ENCODE measurements at regions not wholly inside any gene's neighbourhood (a gene's known extent, or its start where the extent isn't known, plus 50 kb on each side); places are given as distances from the start of the nearest gene placed in this dataset.

DNA sequence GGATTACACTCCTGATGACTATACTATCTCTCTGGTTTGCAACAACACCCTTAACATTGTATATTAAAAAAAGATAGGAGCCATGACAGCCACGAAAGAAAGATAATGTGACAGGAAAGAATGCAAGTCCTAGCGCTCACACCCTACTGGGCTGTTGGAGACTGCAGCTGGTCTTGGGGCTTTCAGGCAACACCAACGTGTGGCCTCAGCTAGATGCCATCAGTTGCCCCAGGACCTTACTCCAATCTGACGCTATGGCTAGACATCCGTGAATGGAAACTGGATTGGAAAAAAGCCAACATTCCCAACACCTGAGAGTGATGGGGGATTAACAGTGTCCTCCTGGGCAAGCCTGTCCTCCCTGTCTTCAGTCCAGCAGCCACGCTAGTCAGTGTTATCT, 357.4 kb upstream of the GULP1 start:
- no peak for TF ChIP-seq POLR2A (IDR thresholded peaks at IDR 0.05)
- TF ChIP-seq, protein P1, sequence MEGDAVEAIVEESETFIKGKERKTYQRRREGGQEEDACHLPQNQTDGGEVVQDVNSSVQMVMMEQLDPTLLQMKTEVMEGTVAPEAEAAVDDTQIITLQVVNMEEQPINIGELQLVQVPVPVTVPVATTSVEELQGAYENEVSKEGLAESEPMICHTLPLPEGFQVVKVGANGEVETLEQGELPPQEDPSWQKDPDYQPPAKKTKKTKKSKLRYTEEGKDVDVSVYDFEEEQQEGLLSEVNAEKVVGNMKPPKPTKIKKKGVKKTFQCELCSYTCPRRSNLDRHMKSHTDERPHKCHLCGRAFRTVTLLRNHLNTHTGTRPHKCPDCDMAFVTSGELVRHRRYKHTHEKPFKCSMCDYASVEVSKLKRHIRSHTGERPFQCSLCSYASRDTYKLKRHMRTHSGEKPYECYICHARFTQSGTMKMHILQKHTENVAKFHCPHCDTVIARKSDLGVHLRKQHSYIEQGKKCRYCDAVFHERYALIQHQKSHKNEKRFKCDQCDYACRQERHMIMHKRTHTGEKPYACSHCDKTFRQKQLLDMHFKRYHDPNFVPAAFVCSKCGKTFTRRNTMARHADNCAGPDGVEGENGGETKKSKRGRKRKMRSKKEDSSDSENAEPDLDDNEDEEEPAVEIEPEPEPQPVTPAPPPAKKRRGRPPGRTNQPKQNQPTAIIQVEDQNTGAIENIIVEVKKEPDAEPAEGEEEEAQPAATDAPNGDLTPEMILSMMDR (IDR thresholded peaks at IDR 0.05 in 4 of 5, conservative IDR thresholded peaks at IDR 0.05 in 1 of 5): no peak
- in situ Hi-C loops (cut with MboI; ENCODE audit: low sequenced_read_pairs in 4 of 4): no loop called here
- DNase-seq (no peak), ATAC-seq (no peak)
- no peaks in the 10 kb centered on the region for H3K36me3 ChIP-seq
- no peaks in the 10 kb centered on the region for H3K4me1 ChIP-seq
- H3K27ac ChIP-seq: no peak overlapping the region
- no peak overlapping the region for H3K4me3 ChIP-seq
- H3K27me3 ChIP-seq: no peaks in the 10 kb centered on the region
- H3K9me3 ChIP-seq: no peaks in the 10 kb centered on the region
- intact Hi-C loops (cut with DNase I; ENCODE audit: low total_unique reads): no loop called here

DNA sequence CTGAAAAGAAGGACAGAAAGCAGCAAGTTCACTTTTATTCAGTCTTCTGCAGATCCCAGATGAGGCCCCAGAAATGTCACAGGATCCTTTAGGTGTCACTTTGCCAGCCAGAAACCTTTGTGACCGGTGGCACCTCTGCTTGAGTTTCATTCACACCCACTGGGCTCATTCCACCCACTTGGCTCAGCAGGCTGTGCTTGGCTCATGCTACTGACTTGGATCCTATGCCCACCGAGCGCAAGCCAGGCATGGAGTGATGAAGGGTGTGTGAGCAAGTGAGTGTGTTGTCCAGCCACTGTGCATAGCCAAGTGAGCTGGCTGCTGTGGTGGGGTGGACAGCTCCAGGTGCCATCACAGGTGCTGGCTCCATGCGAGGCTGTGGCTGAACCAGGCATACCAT, 357.0 kb upstream of the GULP1 start:
- H3K27ac ChIP-seq: no peak overlapping the region
- H3K27me3 ChIP-seq: no peaks in the 10 kb centered on the region
- H3K4me3 ChIP-seq: no peak overlapping the region
- TF ChIP-seq, protein P1 (IDR thresholded peaks at IDR 0.05 in 4 of 5, conservative IDR thresholded peaks at IDR 0.05 in 1 of 5): no peak
- TF ChIP-seq POLR2A (IDR thresholded peaks at IDR 0.05): no peak
- in situ Hi-C loops (cut with MboI; ENCODE audit: low sequenced_read_pairs in 4 of 4): no loop called here
- H3K4me1 ChIP-seq: no peaks in the 10 kb centered on the region
- ATAC-seq (no peak), DNase-seq (no peak)
- no peaks in the 10 kb centered on the region for H3K36me3 ChIP-seq
- no peaks in the 10 kb centered on the region for H3K9me3 ChIP-seq
- intact Hi-C loops (cut with DNase I; ENCODE audit: low total_unique reads): no loop called here

DNA sequence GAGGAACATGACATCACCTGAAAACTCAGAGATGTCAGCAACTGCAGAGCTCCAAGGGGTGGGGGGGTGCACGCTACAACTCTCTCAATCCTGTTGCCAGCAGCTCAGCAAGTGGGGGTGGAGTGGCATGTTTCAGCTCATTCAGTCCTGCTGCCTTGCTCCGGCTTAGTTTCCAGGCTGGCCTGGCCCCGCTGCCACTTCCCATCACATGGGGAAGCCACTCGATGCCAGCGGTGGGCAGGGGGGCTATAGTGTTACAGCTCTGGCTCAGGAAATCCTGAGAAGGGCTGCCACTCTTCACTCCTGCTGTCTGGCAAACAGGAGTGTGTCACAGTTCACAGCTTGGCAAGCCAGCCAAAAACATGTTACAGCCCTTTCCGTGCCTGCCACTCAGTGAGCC, 356.5 kb upstream of the GULP1 start:
- in situ Hi-C loops (cut with MboI; ENCODE audit: low sequenced_read_pairs in 4 of 4): no loop called here
- no peaks in the 10 kb centered on the region for H3K4me1 ChIP-seq
- no peaks in the 10 kb centered on the region for H3K36me3 ChIP-seq
- no peaks in the 10 kb centered on the region for H3K27me3 ChIP-seq
- H3K4me3 ChIP-seq: no peak overlapping the region
- H3K9me3 ChIP-seq: no peaks in the 10 kb centered on the region
- DNase-seq: no peak
- H3K27ac ChIP-seq: no peak overlapping the region
- TF ChIP-seq POLR2A (IDR thresholded peaks at IDR 0.05): no peak
- TF ChIP-seq, protein P1 (IDR thresholded peaks at IDR 0.05 in 4 of 5, conservative IDR thresholded peaks at IDR 0.05 in 1 of 5): no peak
- intact Hi-C loops (cut with DNase I; ENCODE audit: low total_unique reads): no loop called here
- ATAC-seq: no peak

DNA sequence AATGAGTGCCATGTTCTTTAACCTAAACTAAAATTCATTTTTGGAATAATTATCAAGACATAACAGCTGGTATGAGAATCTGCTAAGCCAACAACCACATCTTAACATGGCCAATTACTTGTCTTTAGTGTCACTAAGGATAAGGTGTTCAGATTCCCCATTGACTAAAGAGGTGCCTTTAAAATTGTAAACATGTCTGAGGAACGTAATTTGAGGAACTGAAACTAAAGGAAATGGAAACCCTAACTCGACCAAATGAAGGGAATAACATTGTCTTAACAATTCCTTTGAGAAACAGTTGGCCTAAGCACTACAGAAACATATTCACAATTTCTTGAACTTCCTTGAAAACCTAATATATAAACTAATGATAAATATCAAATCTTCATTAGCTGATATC, 355.4 kb upstream of the GULP1 start:
- in situ Hi-C loops (cut with MboI; ENCODE audit: low sequenced_read_pairs in 4 of 4): no loop called here
- no peak overlapping the region for H3K4me3 ChIP-seq
- no peak for DNase-seq
- no peaks in the 10 kb centered on the region for H3K27me3 ChIP-seq
- H3K27ac ChIP-seq: no peak overlapping the region
- TF ChIP-seq POLR2A (IDR thresholded peaks at IDR 0.05): no peak
- TF ChIP-seq, protein P1 (IDR thresholded peaks at IDR 0.05 in 4 of 5, conservative IDR thresholded peaks at IDR 0.05 in 1 of 5): no peak
- H3K9me3 ChIP-seq: no peaks in the 10 kb centered on the region
- H3K4me1 ChIP-seq: no peaks in the 10 kb centered on the region
- no peak for ATAC-seq
- H3K36me3 ChIP-seq: no peaks in the 10 kb centered on the region
- intact Hi-C loops (cut with DNase I; ENCODE audit: low total_unique reads): no loop called here

DNA sequence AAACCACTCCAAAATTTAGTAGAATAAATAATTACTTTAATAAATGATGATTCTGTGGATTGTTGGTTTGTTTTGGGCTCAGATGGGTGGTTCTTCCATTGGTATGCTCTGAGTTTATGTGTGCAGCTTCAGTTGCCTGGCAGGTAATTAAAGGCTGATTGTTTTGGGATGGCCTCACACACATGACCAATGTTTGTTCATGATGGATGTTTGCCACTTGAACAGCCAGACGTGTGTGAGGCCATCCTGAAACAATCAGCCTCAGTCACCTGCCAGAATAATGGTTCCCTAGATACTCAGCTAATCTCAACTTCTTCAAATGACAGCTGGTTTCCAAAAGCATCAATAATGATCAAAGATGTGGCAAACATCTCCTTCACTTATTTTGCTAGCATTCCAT, 352.5 kb upstream of the GULP1 start:
- no peak overlapping the region for H3K4me3 ChIP-seq
- ATAC-seq: no peak
- in situ Hi-C loops (cut with MboI; ENCODE audit: low sequenced_read_pairs in 4 of 4): no loop called here
- H3K27ac ChIP-seq: no peak overlapping the region
- H3K27me3 ChIP-seq: no peaks in the 10 kb centered on the region
- intact Hi-C loops (cut with DNase I; ENCODE audit: low total_unique reads): no loop called here
- no peak for DNase-seq
- TF ChIP-seq, protein P1 (IDR thresholded peaks at IDR 0.05 in 4 of 5, conservative IDR thresholded peaks at IDR 0.05 in 1 of 5): no peak
- no peak for TF ChIP-seq POLR2A (IDR thresholded peaks at IDR 0.05)
- no peaks in the 10 kb centered on the region for H3K4me1 ChIP-seq
- H3K36me3 ChIP-seq: no peaks in the 10 kb centered on the region
- H3K9me3 ChIP-seq: no peaks in the 10 kb centered on the region

All from gastrocnemius medialis (tissue), 4 donors.